Left kidney (tissue), 1 donor: ENCODE measurements at regions not wholly inside any gene's neighbourhood (a gene's known extent, or its start where the extent isn't known, plus 50 kb on each side); places are given as distances from the start of the nearest gene placed in this dataset.

ENCODE experiments used
- DNase-seq: peaks from one replicate; pipeline ENCODE4 v3.0.0-alpha.2; 2013

DNA sequence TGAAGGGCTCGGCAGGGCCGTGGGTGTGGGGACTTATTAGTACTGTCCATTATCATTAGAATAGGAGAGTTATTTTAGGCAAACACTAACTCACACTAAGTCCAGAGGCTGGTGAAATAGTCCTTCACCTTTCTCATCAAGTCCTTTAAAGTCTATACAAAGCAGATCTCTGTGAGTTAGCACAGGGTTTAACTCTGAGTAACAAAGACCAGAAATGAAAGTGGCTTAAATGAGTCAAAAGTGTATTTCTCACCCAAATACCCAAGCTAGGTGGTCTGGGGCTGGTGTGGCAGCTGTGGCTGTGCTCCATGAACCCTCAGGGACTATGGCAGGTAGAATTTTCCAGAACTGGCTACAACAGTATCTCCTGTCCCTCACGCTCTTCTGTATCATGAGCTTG, 263.2 kb downstream of the BCOR start:
- DNase-seq = no peak

DNA sequence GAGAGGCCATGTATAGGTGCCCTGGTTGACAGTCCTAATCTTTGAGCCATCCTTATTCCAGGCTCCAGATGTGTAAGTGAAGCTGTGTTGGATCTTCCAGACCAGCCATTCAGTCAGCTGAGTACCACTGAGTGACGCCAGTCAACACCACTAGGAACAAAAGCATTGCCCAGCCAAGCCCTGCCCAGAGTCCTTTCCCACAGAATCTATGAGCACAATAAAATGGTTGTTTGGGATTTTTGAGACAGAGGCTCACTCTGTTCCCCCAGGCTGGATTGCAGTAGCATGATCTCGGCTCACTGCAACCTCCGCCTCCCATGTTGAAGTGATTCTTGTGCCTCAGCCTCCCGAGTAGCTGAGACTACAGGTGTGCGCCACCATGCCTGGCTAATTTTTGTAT, 262.5 kb downstream of the BCOR start:
- no peak for DNase-seq

DNA sequence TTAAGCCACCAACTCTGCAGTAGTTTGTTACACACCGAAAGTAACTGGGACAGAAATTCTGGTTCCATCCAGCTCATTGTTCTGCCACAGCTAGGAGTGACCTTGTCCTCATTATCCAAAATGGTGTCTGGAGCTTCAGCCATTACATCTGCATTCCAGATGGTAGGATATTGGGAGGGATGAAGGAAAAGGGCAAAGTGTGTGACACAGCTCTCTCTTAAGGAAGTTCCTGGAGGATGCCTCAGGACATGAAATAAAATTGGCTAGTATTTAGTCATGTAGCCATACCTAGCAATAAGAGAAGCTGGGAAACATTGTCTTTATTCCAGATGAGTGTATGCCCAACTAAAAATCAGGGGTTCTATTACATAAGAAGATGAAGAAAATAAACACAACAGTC, 262.0 kb downstream of the BCOR start:
- DNase-seq = no peak

DNA sequence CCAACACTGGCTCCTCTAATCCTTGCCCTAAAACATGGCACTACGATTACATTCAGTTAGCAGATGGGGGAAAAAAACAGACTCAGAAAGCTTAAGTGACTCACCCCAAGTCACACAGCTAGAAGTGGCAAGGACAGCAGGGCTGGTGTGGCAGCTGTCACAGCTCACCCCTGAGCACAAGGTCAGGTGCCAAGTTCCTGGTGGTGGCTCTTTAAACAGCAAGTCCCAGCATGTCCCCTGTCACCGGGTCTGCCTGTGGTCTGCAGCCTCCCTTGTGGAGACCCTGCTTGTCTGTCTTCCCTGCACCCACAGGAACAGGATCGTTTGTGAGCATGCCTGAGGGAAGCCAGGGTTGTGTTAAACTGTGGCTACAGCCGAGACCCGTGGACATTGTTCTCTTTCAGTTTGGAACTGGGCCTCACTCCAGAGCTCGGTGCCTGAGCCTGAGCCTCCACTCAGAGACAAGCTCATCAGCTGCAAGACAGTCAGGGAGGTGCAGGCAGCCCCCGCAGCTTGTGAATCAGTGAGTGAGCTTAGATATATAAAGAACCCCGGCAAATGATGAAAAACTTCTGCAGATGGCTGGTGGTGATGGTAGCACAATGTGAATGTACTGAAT, 260.8 kb downstream of the BCOR start:
- DNase-seq = no peak

DNA sequence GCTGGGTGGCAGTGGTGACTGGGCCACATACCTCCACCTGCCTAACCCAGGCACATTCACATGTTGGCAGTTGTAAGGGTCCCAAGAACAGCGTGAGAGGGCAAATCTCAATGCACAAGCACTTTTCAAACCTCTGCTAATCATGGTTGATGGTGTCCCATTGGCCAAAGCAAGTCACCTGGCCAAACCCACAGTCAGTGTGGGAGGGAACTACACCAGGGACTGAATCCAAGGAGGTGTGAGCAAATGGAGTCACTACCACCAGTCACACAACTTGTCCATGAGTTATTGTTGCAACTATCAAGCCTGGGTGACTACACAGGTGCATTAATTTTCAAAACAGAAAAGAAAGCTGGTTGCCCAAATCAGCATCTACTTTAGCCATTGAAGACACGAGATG, 260.1 kb downstream of the BCOR start:
- DNase-seq = no peak

DNA sequence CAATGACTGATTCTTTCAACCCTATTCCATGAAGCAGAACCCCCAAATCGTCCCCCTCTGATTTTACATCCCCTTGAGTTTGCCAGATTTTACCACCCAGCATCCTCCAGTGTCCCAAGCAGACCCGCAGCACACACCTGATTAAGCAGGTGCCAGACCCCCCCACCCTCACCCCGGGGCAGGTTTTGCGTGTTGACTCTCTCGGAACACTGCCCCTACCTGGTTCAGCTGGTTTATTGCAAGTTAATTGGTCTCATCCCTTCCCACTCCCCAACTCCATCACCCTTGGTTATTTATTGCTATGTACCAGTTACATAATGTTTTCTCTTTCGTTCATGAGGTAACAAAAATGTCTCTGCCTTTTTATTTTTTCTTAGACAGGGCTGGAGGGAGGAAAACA, 258.4 kb downstream of the BCOR start:
- DNase-seq = no peak

DNA sequence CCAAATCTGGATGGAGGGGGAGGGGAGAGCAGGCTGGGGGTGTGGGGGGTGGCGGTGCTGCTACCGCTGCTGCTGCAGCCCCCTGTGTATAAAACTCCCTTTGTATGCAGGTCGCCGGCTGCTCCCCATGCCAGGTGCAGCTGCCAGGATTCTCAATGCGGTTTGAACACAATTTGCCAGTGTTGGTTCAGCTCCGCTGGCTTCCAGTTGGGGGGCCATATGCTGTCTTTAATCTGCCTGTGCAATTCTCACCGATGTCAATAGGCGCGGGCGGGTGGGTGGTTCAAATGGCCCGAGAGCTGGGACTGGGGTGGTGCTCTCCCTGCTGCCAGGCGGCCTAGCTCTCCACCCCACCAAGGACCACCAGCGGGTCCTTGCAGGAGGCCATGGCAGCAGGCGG, 257.6 kb downstream of the BCOR start:
- no peak for DNase-seq

DNA sequence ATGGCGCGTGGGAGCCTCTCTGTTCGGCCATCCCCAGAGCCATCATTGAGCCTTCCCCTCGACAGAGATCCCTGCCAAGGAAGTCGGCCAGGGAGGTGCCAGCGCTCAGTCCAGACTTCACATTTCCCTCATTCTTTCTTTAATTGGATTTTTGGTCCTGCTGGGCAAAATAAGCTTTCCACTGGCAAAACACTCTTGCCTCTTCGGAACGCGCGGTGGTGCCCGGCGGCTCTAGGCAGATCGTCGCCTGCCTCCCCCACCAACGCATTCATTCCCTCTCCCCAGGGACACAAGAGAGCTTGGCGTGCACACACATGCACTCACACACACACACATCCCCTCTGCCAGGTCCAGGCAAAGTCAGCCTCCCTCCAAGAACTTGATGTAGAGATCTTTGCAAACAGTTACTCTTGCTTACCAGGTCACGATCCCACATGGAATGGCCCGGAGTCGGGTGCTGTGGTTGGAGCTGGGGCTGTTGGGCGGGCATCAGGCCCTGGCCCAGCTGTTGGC, 257.1 kb downstream of the BCOR start:
- no peak for DNase-seq

DNA sequence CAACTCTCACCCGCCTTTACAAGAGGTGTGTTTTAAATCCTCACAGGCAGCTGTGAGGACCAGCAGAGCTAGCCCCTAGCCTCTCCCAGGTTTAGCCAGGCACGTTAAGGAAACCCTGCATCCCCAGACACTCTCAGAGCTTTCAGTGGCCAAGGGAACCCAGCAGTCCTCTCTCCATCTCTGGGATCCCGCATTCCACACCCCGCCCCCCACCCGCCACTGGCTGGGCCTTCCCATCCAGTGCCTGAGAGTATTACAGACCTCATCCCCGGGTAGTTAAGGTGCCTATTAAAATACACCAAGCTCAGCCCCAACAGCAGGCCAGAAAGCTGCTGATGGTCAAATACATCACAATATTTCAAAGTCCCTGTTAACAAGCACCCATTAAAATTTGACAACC, 256.2 kb downstream of the BCOR start:
- no peak for DNase-seq

DNA sequence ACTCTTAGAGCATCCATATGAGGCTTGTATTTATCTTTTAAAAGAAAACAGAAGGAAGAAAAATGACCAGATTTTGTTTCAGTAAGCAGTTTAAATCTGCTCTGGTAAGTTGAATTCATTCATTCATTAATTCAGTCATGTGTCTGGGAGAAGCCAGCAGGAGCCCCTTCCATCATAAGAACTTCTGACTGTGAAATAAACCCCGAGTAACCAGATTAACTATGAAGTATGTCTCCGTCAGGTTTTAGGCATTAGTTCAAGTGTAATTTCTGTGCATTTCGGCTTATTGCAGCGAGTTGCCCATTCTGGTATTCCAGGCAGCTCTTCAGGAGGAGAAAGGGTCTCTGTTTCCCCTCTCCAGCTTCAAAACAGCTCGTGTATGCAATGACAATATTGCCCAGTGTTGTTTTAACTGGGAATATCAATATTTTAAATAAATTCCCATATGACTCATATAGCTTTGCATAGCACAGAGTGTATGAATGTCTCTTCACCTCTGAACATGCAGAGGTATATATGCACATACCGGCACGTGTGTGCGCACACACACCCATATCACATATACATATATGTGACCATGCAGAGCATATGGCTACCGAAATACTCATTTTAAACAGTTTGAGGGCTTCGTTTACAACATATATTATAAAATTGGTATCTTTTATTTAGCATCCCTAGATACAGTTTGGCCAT, 255.3 kb downstream of the BCOR start:
- no peak for DNase-seq

DNA sequence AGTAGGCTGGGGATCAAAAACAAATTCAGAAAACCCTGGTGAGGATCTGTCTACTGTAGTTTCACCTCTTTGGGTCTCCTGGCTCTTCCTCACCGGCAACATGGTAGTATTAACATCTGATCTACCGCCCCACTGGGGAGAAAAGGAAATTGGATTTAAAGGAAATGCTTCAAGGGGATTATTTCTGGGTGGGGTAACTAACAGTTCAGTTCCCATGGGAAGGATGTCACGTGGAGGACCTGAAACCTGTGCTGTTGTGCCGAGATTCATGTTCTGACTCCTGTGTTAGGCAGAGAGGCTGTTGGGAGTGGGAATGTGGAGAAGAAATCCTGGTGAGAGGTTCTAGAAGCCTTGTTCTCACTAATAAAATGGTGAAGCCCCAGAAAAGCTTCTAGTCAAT, 254.4 kb downstream of the BCOR start:
- DNase-seq = no peak

DNA sequence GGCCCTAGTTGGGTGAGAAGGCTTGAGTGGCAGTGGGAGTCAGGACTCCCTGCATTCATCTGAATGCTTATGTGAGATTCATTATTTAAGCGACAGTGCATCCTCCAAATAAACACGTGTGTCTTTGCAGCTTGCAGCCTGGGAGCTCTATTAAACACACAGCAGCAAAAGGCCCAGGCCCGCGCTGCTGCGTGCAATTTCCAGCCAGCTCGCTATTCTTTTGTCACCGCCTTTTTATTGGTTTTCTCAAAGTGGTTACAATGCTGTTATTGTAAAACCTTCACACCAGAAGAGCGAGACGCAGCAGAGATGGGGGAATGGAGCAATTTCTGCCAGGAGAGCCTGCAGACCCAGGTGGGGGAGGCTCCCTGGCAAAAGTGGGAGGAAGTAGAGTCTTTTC, 252.5 kb downstream of the BCOR start:
- DNase-seq = no peak

DNA sequence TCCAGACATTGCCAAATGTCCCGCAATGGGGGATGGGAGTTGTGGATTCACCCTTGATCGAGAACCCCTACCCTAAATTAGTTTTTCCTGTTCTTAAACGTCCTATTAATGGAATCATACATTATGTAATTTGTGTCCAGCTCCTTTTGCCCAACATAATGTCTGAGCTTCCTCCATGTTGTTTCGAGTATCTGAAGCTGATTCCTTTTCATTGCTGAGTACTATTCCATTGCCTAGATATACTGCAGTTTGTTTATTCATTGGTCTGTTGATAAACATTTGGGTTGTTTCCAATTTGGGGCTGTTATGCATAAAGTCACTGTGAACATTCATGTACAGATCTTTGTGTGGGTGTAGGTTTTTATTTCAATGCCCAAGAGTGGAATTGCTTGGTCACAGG, 251.3 kb downstream of the BCOR start:
- DNase-seq = no peak

DNA sequence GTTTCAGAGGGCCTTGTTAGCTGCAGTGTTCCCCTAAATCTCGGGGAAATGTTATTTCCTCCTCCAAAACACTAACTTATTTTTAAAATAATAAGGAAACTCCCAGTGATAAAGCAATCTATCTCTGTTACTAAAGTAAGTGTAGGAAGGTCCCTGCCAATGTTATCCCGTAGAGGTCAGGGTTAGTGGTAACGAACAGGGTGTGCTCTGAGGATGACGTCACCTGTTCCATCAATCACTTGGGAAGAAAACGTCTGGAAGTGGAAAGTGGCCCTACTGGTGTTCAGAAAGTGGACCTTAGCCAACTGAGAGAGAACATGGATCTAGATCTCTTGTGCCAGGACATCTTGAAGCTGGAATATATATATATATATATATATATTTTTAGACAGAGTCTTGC, 249.5 kb downstream of the BCOR start:
- no peak for DNase-seq

DNA sequence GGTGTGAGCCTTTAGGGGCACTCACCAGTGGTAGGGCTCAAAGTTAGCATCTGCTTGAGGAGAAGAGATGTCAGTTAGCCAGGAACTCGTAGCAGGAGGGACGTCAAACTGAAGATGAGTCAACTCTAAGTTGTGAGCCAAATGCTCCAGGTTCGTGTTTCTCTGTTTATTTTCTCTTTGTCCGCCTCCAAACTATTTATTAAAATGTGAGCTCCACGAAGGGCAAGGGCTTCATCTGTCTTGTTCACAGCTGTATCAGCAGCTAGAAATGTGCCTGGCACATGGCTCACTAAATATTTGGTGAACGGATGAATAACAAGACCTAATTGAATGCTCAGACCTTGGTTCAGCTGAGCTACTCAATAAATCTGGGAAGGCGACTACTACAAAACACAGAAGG, 248.9 kb downstream of the BCOR start:
- no peak for DNase-seq

DNA sequence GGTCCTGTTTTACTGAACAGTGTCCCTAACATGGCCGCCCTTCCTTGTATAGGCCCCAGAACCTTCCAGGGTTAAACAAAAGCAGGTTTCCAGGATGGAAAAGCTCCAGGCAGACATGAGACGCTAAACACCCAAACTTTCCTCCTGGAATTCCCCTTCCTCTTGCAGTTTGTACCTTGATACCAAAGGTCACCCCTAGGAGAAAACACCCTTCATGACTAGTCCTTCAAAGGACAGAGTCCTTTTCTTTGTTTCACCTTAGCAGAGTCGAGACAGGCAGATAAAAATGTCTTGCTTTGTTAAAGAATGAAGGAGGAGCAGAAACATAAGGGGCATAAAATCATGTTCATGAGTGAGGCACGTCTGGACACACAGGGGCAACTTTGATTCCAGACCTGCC, 247.5 kb downstream of the BCOR start:
- no peak for DNase-seq

DNA sequence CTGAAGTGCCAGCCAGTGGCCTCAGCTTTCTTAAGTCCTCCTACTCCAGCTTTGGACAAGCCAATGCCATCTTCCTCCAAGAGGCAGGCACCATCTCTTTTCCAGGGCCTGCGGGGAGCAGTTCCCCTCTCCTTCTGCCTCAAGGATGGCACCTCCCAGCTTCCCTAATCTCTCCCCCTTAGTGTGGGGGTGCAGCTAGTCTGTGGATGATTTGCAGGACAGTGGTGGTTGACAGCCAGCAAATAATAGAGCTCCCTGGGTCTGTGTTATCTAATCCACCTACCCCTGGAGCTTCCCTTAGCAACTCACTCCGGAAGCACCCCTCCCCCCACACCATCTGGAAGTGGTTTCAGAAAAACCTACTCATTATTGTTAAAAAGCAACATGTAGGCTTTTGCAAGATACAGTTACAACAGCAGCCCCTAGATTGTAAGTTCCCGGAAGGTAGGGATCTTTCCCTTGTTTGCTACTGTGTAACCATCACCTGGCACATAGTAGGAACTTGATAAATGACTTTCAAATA, 247.1 kb downstream of the BCOR start:
- DNase-seq = no peak

DNA sequence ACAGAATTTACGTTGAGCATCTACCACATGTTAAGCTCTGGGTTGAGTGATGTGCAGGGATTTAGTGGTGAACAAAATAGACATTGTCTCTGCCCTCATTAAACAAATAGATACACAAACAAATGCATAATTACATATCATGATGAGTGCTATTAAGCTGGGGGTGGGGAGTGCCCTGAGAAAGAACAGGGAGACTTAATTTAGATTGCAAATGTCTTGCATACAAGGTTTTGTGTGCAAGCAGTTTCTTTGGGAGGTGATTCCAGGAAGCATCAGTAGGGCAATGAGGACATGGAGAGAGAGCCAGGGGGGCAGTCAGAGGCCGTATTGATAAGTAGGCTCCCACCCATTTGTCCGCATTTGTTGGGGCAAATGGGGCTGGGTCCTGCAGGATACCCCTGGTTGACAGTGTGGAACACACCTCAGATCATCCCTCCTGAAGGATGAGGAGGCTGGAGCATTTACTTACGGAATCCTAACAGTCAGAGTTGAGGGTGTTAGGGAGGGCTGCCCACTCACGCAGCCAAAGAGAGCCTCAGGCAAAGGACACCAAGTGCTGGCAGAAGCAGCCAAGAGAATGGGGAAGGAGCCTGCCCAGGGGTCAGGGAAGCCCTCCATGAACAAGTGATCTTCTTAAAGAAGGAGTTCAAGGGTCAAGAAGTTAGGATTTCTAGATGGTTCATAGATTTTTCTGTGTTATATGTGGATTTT, 245.9 kb downstream of the BCOR start:
- DNase-seq = no peak

DNA sequence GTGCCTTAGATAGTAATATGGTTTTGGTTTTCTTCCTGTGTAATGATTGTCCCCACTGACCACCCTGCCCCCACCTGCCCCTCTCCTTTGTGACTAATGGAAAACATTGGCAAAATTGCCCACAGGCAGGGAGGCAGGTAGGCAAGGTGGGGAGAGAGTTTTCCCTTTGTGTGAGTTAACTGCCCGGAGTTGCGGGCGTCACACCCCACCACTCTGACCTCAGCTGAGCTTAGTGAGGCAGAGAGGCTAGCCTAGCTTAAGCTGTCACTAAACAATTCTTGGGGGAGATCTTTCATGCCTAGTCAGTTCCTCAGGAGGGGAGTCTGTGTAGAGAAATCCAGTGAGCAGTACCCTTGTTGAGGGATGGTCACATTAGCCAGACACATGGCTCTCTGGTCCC, 245.3 kb downstream of the BCOR start:
- no peak for DNase-seq

DNA sequence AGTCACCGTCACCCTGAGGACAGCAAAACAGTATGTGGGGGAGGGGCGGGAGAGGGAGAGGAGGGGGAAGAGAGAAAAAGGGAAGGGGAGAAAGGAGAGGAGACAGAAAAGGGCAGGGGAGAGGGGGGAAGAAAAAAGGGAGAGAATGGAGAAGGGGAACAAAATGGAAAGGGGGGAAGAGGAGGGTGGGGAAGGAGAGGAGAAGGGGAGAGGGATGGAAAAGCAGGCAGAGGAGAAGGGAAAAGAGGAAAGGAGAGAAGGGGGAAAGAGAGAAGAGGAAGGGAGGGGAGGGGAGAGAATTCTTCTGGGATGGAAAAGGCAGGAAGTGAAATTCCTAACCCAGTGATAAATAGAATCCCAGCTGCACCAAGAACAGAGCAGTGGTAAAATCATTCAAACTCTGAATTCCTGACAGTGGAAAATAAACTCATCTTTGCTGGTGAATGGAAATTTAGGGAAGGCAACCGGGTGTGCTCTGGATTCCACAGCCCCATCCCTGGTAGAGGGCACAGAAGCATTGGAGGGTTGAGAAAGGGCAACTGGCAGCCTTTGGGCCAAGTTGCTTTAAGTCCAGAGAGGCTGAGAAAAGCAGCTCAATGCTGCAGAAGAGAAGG, 244.2 kb downstream of the BCOR start:
- DNase-seq = no peak

DNA sequence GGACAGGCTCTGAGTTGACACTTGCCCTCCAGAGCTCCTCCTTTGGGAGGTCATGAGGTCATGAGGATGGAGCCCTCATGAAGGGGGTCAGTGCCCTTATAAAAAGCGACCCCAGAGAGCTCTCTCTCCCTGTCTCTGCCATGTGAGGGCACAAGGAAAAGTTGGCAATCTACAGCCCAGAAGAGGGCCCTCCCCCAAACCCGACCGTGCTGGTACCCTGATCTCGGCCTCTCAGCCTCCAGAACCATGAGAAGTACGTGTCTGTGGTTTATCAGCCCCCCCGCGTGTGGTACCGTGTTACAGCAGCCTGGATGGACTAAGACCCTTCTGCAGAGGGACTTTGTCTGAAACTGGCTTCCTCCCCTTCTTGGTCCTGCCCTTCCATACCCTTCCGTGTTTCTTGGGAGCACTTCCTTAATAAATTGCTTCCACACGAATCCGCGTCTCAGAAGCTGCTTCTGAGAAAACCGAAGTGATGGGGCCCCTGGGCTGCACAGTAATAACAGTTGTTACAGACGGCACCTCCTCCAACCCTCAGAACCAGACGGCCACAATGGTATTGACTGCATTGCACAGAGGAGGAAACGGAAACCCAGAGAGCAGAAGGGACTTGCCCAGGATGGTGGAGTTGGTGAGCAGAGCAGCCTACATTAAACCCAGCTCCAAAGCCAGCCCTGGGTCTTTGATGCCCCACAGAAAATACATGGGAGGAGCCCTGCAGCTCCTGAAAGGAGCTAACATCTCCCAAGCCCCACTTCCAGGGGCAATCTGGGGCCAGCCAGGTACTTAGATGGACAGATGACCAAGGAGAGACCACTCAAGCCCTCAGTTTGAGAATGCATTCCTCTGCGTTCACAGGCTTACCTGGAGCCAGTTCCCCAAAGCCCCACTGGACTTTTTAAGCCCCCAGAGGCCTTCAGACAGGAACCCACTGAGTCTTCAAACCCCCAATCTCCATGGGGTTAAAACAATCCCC, 242.7 kb downstream of the BCOR start:
- DNase-seq = no peak

DNA sequence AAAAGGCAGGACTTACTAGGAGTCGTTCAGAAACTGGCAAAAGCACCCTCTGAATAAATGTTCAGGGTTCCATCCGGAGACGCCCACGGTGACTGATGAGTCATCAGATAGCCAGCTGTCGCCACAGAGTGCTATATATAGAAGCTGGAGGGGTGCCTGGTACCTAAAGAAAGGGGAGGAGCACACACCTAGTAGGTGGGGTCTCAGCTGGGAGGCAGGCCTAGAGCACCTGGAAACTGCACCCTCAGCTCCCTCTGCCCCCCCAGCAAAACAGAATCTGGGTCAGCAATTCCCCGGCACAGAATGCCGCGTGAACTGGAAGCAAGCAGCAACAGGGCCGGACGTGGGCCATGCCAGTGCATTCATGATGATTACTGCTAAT, 242.0 kb downstream of the BCOR start:
- no peak for DNase-seq
